ENCODE measurements at regions not wholly inside any gene's neighbourhood (a gene's known extent, or its start where the extent isn't known, plus 50 kb on each side); places are given as distances from the start of the nearest gene placed in this dataset.

DNA sequence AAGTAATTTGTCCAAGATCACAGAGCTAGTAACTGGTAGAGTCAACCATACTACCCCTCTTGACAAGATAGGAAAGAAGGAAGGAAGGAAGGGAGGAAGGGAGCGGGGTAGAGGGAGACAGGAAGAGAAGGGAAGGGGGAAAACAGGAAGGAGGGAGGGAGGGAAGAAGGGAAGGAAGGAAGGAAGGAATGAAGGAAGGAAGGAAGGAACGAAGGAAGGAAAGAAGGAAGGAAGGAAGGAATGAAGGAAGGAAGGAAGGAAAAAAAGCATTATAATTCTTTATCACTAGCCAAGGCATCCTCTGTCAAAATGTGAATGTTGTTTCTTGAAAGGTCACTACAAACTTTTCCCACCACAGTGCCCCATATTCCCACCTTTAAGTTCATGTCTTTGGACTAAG, 223.6 kb downstream of the SHQ1 start:
- Histone ChIP-seq H3K4me3 (no peak overlapping the region), H3K36me3 (no peaks in the 10 kb centered on the region), H3K9me3 (no peaks in the 10 kb centered on the region), H3K27ac (no peak overlapping the region), H3K27me3 (ENCODE audit: low read depth) (no peaks in the 10 kb centered on the region), H3K4me1 (peaks cover 12% of the 10 kb centered on the region)
- ATAC-seq: no peak
- intact Hi-C loops (cut with DNase I): no loop called here
- TF ChIP-seq, protein P1, sequence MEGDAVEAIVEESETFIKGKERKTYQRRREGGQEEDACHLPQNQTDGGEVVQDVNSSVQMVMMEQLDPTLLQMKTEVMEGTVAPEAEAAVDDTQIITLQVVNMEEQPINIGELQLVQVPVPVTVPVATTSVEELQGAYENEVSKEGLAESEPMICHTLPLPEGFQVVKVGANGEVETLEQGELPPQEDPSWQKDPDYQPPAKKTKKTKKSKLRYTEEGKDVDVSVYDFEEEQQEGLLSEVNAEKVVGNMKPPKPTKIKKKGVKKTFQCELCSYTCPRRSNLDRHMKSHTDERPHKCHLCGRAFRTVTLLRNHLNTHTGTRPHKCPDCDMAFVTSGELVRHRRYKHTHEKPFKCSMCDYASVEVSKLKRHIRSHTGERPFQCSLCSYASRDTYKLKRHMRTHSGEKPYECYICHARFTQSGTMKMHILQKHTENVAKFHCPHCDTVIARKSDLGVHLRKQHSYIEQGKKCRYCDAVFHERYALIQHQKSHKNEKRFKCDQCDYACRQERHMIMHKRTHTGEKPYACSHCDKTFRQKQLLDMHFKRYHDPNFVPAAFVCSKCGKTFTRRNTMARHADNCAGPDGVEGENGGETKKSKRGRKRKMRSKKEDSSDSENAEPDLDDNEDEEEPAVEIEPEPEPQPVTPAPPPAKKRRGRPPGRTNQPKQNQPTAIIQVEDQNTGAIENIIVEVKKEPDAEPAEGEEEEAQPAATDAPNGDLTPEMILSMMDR (IDR thresholded peaks at IDR 0.05): no peak
- no peak for DNase-seq

DNA sequence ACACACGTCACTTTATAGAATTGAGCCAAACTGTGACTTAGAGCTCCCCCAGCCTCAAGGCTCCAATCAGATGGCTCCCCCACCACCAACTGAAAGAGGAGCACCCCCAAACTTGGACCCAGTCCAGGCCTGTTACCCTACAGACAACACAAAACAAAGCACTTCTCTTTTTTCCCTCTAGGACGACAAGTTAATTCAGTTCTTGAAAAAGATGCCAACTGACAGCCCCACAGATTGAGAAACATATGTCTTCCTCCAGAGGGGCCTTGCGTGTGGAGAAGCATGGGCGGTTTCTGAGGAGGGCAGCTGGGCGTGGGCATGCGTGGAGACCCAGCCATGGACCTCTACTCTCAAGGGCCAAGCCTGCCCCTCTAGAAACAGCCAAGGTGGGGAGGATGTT, 229.5 kb downstream of the SHQ1 start:
- DNase-seq (no peak), ATAC-seq (no peak)
- no peaks in the 10 kb centered on the region for H3K36me3 ChIP-seq
- no peaks in the 10 kb centered on the region for H3K4me1 ChIP-seq
- TF ChIP-seq, protein P1 (IDR thresholded peaks at IDR 0.05): no peak
- H3K27ac ChIP-seq: no peak overlapping the region
- no peaks in the 10 kb centered on the region for H3K9me3 ChIP-seq
- no peaks in the 10 kb centered on the region for H3K27me3 ChIP-seq (ENCODE audit: low read depth)
- intact Hi-C loops (cut with DNase I): no loop called here
- no peak overlapping the region for H3K4me3 ChIP-seq

DNA sequence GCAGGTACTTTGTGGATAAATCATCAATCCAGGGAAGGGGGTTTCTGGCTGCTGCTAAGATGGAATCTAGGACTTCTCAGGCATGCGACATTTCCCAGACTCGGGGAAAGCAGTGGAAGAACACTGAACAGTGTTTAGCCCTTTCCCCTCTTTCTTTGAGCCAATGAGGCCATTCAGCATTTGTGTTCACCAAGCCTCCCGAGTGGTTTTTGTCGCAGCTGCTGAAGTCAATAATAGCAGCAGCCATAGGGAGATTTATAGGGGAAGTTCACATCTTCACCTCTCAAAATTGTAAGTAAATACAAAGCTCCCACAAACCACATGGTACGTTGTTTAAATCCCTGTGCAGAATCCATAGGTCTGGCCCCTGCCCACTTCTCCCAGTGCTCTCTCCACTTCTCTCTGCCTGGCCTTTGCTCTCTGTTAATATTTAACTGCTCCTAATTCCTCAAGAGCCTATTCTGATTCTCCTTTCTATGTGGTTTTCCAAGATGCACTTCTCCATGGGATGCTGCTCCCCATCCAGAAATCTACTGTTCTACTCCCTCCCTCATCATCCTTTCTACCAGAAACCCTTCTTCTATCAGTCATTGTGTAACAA, 230.7 kb downstream of the SHQ1 start:
- DNase-seq (no peak), ATAC-seq (no peak)
- no peaks in the 10 kb centered on the region for H3K27me3 ChIP-seq (ENCODE audit: low read depth)
- H3K4me1 ChIP-seq: no peaks in the 10 kb centered on the region
- no peak overlapping the region for H3K27ac ChIP-seq
- H3K9me3 ChIP-seq: no peaks in the 10 kb centered on the region
- intact Hi-C loops (cut with DNase I): no loop called here
- TF ChIP-seq, protein P1 (IDR thresholded peaks at IDR 0.05): no peak
- H3K36me3 ChIP-seq: no peaks in the 10 kb centered on the region
- H3K4me3 ChIP-seq: no peak overlapping the region

DNA sequence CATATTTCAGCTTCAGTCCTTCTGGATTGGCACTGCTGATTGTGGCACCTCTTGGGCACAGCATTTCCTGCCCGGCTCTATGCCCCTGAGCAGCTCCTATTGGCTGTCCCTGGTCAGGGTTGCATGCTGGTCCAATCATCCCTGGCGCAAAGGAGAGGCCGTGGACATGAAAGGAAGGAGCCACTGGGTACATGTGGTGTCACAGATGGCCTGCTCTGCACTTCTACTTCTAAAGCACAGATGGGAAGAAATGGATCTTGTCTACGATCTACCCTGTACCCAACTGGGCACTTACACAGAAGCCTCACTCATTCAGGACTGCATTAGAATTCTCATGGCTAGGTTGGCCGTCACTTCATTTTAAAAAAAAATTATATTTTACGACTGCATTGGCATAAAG, 232.5 kb downstream of the SHQ1 start:
- Histone ChIP-seq H3K4me1 (no peaks in the 10 kb centered on the region), H3K27me3 (ENCODE audit: low read depth) (no peaks in the 10 kb centered on the region), H3K9me3 (no peaks in the 10 kb centered on the region), H3K27ac (no peak overlapping the region), H3K4me3 (no peak overlapping the region), H3K36me3 (no peaks in the 10 kb centered on the region)
- intact Hi-C loops (cut with DNase I): no loop called here
- ATAC-seq (no peak), DNase-seq (no peak)
- TF ChIP-seq, protein P1 (IDR thresholded peaks at IDR 0.05): no peak

DNA sequence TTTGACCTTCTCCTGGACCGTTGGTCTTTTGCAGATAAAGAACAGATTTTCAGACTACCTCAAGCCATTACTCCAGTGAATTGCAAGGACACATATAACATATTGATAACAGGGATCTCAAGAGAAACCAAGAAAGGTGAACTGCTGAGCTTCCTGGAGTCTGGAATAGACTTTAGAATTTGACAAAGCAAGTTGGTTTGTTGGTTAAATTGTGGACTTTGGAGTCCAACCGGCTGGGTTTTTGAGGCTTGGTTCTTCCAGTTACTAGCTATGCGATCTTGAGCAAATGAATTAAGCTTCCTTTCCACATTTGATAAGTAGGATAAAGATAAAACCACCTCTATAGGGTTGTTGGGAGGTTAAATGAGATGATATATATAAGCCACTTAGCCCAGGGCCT, 233.1 kb downstream of the SHQ1 start:
- no peak for ATAC-seq
- no peak overlapping the region for H3K27ac ChIP-seq

More for the DNA sequence above, 233.1 kb downstream of the SHQ1 start:
- Histone ChIP-seq H3K9me3 (no peaks in the 10 kb centered on the region), H3K36me3 (no peaks in the 10 kb centered on the region), H3K4me1 (no peaks in the 10 kb centered on the region), H3K4me3 (no peak overlapping the region), H3K27me3 (ENCODE audit: low read depth) (no peaks in the 10 kb centered on the region)
- intact Hi-C loops (cut with DNase I): no loop called here
- TF ChIP-seq, protein P1 (IDR thresholded peaks at IDR 0.05): no peak
- DNase-seq: no peak
